GM18498 (cell line): ENCODE measurements at regions not wholly inside any gene's neighbourhood (a gene's known extent, or its start where the extent isn't known, plus 50 kb on each side); places are given as distances from the start of the nearest gene placed in this dataset.
"Not testable (repeated sequence)": the region's sequence is repeated elsewhere in the genome, so short reads cannot be mapped to it uniquely, and the experiment has no call there.

Experiments used
- ATAC-seq: cut with Tn5 transposase; IDR thresholded peaks from one replicate; pipeline ENCODE4 v1.9.1; 2021; ENCODE audit warnings: mild to moderate bottlenecking, moderate library complexity; ENCODE audit not compliant: unreplicated experiment

DNA sequence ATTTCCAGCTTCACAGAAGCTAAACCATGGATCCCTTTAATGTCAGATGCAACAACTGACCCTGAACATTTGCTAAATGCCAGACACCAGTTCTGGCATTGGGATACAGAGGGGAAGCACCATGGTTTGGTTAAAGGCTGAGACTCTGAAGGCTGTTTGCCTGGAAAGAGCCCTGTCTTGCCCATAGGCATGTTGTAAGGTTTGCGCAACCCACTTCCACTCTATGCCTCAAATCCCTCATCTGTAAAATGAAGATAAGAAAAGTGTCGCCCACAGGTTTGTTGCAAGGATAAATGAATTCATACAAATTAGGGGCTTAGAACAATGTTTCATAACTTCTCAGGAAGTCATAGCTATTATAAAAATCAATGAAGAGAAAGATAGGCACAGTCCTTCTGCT is 380.9 kb upstream of the GYPC start:
- no peak for ATAC-seq

- ATAC-seq = not testable (repeated sequence)
Measured at GRCh38 chr2:126276268-126276667, 379.7 kb upstream of the GYPC start.

DNA sequence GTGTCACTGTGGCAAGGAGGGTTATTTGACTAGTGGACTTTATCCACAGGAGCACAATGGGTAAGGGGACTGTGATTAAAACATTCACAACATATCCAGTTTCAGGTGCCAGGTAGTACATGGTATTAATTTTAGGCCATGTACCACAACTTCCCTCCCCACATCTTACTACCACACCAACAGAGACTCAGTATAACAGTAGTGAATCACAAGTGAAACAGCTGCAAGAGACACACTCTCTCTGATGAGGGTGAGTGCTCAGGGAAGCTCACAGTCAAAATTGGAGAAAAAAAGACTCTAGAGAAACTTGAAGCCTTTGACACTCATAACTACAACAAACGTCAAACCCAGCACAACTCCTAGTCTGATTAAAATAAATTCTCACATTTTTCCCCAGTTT is 367.6 kb upstream of the GYPC start:
- no peak for ATAC-seq

GRCh38 chr2:126293962-126294361 is 362.0 kb upstream of the GYPC start:
- not testable (repeated sequence) for ATAC-seq

- ATAC-seq = no peak
Measured at GRCh38 chr2:126299469-126299976, 356.4 kb upstream of the GYPC start.

- no peak for ATAC-seq
Measured at GRCh38 chr2:126300348-126300747, 355.6 kb upstream of the GYPC start.

GRCh38 chr2:126302043-126302442 is 353.9 kb upstream of the GYPC start:
- no peak for ATAC-seq

GRCh38 chr2:126303113-126303512 is 352.8 kb upstream of the GYPC start:
- ATAC-seq = no peak

- no peak for ATAC-seq
Measured at GRCh38 chr2:126304154-126304553, 351.8 kb upstream of the GYPC start.

DNA sequence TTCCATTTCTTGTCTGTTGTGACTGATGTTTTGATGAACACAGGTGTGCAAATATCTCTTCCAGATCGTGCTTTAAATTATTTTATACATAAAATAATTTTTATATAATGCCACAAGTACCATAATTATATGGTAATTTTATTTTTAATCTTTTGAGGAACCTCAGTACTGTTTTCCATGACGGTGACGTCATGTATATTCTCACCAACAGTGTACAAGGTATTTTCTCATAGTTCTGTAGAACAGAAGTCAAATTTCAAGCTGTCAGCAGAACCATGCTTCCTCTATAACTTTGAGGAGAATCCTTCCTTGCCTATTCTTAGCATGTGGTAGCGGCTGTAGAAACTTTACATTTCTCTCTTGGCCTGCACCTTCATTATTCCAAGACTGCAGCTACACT is 349.4 kb upstream of the GYPC start:
- ATAC-seq = no peak

GRCh38 chr2:126307740-126308139 is 348.2 kb upstream of the GYPC start:
- ATAC-seq = no peak

DNA sequence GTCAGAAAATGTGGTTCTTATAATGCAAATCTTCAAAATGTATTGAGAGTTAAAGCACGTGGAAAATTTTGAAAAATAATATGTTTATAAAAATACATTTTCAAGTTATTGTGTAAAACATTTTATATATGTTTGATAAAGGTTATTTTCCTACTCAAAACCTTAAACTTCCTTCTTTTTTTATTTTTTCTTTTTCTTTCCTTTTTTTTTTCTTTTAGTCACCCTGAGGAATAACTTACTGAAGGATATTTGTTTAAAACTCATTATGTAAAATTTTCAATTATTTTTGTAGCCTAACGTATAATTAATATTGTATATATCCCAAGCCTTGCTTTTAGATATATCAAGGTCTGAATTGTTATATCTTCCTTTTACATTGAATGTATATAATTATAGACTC is 346.8 kb upstream of the GYPC start:
- ATAC-seq = no peak

DNA sequence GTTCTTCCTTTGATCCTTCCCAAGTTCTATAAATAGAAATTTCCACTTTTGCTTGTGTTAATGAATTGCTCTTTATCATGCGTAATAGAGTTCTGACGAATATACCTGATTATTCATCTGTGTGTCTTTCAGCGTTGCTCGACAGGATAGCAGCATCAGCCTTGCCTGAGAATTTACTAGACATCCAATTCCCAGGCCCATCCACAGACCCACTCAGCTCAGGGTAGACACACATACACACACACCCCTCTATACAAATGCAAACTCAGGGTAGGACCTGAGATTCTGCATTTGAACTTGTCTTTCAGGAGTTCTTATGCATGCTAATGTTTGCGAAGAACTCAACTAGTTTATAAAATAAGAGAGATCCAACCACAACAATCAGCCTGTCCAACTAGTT is 343.4 kb upstream of the GYPC start:
- no peak for ATAC-seq

- no peak for ATAC-seq
Measured at GRCh38 chr2:126315828-126316227, 340.1 kb upstream of the GYPC start.

GRCh38 chr2:126317790-126318431 is 338.0 kb upstream of the GYPC start:
- ATAC-seq = no peak

DNA sequence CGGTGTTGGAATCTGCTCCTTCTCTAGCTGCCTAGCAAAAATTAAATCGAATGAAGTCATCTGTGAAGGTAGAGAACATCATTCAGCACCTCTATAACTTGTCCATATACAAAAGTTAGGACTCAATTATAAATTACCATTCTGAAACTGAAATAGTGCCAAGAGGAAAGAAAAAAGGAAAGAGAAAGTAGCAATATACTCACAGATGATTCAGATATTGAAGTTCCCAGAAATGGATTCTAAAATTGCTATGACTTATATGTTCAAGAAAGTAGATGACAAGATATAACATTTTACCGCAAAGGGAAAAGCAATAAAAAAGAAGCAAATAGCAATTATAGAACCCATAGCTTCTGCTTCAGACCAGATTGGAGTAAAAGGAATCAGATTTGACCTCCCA is 333.6 kb upstream of the GYPC start:
- ATAC-seq = no peak

GRCh38 chr2:126325202-126325601 is 330.8 kb upstream of the GYPC start:
- no peak for ATAC-seq

DNA sequence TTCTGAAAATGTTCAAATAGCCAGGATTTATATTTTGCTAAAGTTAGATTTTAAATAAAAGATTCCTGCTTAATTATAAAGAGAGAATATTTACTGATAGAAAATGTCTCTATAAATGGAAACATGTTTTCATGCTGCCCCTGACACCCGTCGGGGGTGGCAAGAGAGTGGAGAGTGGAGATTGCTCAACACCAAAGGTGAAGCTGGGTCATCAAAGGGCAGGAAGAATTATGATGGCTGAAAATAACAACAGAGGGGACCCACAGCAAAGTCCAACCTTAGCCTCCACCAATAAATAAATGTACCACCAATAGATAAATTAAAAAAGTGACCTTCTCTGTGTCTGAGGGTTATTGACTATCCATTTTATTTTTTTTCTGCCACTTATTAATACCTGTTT is 326.8 kb upstream of the GYPC start:
- no peak for ATAC-seq

GRCh38 chr2:126342457-126342856 is 313.5 kb upstream of the GYPC start:
- ATAC-seq = no peak

DNA sequence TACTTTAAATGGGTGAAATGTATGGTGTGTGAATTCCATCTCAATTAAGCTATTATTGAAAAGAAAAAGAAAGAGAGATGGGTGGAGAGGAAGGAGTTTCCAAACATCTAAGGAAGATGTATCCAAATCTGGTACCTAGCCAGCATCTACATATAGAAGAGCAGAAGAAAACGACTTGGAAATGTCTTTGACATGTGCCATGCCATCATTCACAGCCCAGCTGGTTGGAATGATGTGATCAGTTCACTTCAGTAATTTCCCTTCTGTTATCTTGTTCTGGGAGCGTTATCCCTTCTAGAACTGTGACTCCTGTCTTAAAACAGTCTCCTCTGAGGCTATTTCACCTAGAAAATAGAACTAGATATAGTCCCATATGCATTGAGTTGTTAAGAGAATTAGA is 312.8 kb upstream of the GYPC start:
- no peak for ATAC-seq

DNA sequence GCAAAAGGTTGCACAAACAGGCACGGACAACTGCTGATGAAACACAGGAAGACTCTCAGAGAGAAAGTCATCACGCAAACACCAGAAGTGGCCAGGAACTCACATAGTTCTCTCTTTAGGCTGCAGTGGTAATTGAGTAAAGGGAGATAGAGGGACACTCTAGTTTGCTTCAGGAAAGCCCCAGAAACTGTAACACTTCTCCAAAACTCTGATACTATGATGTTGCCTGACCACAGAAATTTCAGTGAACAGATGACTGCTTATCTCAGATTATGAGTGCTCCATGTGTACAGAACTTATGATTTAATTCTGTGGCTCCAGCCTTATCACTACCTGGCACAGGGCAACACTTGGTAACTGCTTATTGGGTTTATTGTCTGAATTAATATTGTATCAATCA is 311.5 kb upstream of the GYPC start:
- no peak for ATAC-seq

DNA sequence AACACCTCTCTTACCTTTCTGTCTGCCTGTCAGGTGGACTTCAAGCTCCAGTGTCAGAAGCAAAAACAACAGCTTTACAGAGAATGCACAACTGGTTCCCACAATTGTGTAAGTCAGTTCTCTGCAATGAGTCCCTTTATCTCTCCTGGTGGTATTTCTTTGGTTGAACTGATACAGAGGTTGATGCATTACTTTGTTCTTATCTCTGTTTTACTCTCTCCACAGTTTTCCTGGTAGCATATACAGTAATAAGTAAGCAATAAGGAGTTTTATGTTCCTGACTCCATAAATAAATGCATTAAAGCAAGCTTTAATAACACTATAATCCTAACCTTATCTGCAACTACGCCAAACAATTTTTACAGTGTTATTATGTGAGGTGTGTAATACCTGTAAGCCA is 310.3 kb upstream of the GYPC start:
- ATAC-seq = no peak

DNA sequence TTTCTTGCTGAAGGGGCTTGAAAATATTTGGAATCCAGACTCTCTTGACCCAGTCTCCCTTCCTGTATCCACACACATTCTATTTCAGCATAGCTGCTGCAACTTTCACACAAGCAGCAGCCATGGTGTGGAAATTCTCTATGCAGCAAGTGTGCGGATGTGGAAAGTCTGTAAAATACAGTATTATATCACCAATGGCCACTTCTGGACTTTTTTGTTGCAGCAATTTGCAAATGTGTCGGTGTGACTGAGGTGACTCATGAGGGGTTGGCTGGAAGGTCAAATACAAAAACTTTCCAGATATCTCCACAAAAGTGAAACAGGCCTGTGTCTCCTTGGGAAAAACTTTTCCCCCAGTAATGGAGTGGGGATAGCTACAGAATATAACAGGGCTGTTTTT is 299.3 kb upstream of the GYPC start:
- no peak for ATAC-seq
